Panc1 (cell line): ENCODE measurements at regions not wholly inside any gene's neighbourhood (a gene's known extent, or its start where the extent isn't known, plus 50 kb on each side); places are given as distances from the start of the nearest gene placed in this dataset.
"Not testable (repeated sequence)": the region's sequence is repeated elsewhere in the genome, so short reads cannot be mapped to it uniquely, and the experiment has no call there.

Source experiments
- POLR2AphosphoS5 ChIP-seq: IDR thresholded peaks from 2 replicates; pipeline ENCODE4 v1.6.1; 2012; ENCODE audit warnings: mild to moderate bottlenecking, low read depth, low read length, moderate library complexity
- SIN3A ChIP-seq: IDR thresholded peaks from 2 replicates; pipeline ENCODE4 v1.6.1; 2012; ENCODE audit warnings: low read depth, mild to moderate bottlenecking, low read length, moderate library complexity, borderline replicate concordance; ENCODE audit not compliant: insufficient read depth
- TF ChIP-seq, protein P1 (sequence below): fragments of 450-650 bp; IDR thresholded peaks from 2 replicates; pipeline ENCODE4 v1.5.1; 2017; ENCODE audit warnings: mild to moderate bottlenecking

DNA sequence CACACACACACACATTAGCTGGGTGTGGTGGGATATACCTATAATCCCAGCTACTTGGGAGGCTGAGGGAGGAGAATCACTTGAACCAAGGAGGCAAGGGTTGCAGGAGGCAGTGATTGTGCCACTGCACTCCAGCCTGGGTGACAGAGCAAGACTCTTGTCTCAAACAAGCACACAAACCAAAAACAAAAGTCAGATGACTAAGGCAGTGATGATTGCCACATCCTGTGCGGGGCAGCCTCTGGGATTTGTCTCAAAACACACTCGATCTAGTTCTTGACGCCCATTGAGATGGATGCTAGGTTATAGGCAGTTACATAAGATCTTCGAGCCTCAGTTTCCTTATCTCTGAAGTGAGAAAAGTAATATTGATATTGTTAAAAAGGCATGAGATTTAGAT lies 57.8 kb upstream of the NBPF8 start:
- TF ChIP-seq, protein P1, sequence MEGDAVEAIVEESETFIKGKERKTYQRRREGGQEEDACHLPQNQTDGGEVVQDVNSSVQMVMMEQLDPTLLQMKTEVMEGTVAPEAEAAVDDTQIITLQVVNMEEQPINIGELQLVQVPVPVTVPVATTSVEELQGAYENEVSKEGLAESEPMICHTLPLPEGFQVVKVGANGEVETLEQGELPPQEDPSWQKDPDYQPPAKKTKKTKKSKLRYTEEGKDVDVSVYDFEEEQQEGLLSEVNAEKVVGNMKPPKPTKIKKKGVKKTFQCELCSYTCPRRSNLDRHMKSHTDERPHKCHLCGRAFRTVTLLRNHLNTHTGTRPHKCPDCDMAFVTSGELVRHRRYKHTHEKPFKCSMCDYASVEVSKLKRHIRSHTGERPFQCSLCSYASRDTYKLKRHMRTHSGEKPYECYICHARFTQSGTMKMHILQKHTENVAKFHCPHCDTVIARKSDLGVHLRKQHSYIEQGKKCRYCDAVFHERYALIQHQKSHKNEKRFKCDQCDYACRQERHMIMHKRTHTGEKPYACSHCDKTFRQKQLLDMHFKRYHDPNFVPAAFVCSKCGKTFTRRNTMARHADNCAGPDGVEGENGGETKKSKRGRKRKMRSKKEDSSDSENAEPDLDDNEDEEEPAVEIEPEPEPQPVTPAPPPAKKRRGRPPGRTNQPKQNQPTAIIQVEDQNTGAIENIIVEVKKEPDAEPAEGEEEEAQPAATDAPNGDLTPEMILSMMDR, result not testable (repeated sequence)
- not testable (repeated sequence) for TF ChIP-seq POLR2AphosphoS5, SIN3A
